Small intestine (tissue), 7 donors: ENCODE measurements at regions not wholly inside any gene's neighbourhood (a gene's known extent, or its start where the extent isn't known, plus 50 kb on each side); places are given as distances from the start of the nearest gene placed in this dataset.
"Not testable (repeated sequence)": the region's sequence is repeated elsewhere in the genome, so short reads cannot be mapped to it uniquely, and the experiment has no call there.

Experiments used
- DNase-seq, 2 donors: peaks; one replicate each; pipeline versions ENCODE4 v3.0.0 to v3.0.0-alpha.2; 2013
- FAIRE-seq: peaks from 2 replicates; lab custom pipeline; 2012; peaks lifted over from hg19 to GRCh38; lab: Jason Lieb, UNC
- H3K27ac ChIP-seq, 3 donors: one replicate each; pipeline ENCODE4 v1.5.1; 2013; ENCODE audit warnings: low read length in 2 of 3, mild to moderate bottlenecking in 2 of 3, control low read depth in 1 of 3, inconsistent platforms in 1 of 3, low read depth in 1 of 3, moderate library complexity in 1 of 3
- H3K27me3 ChIP-seq, 3 donors: one replicate each; pipeline ENCODE4 v1.6.1; 2013; ENCODE audit warnings: low read length in 3 of 3, inconsistent platforms in 1 of 3; ENCODE audit not compliant: control insufficient read depth in 3 of 3, insufficient read depth in 3 of 3
- H3K36me3 ChIP-seq, 3 donors: one replicate each; pipeline ENCODE4 v1.6.1; 2013; ENCODE audit warnings: low read length in 3 of 3, inconsistent platforms in 1 of 3, low read depth in 1 of 3, mild to moderate bottlenecking in 1 of 3, moderate library complexity in 1 of 3; ENCODE audit not compliant: control insufficient read depth in 3 of 3, insufficient read depth in 2 of 3
- H3K4me1 ChIP-seq, 3 donors: one replicate each; pipeline ENCODE4 v1.6.1; 2013; ENCODE audit warnings: low read length in 2 of 3, inconsistent platforms in 1 of 3, low read depth in 1 of 3, mild to moderate bottlenecking in 1 of 3, moderate library complexity in 1 of 3; ENCODE audit not compliant: control insufficient read depth in 3 of 3, insufficient read depth in 2 of 3
- H3K4me3 ChIP-seq, 3 donors: one replicate each; pipeline ENCODE4 v1.5.1; 2013; ENCODE audit warnings: low read length in 3 of 3, control low read depth in 1 of 3, inconsistent platforms in 1 of 3, low read depth in 1 of 3, mild to moderate bottlenecking in 1 of 3, moderate library complexity in 1 of 3
- H3K9me3 ChIP-seq, 2 donors: one replicate each; pipeline ENCODE4 v1.6.1; 2013; ENCODE audit warnings: low read depth in 1 of 2, low read length in 1 of 2; ENCODE audit not compliant: control insufficient read depth in 2 of 2, insufficient read depth in 1 of 2
- WGBS, 3 donors: extraction: QIAGEN DNeasy Blood & Tissue Kit; methylation state at CpG; one replicate each; pipeline ENCODE4 v1.1.7; 2013; 5-methylcytosine and 5-hydroxymethylcytosine counted together
- donor health status: healthy with polysubstance abuse.
- donor health status: control.
- donor health status: control.
- donor health status: Bipolar disorder and iron deficiency.
- donor health status: healthy.

- H3K36me3 ChIP-seq, FAIRE-seq, H3K9me3 ChIP-seq, DNase-seq, H3K27ac ChIP-seq, H3K27me3 ChIP-seq, H3K4me1 ChIP-seq, H3K4me3 ChIP-seq: not testable (repeated sequence)
- WGBS, 3 donors: 87 to 97% (median 94%) methylated on average over 3 of the region's 3 CpGs
Measured at GRCh38 chr22:23439581-23439980, 140.5 kb downstream of the IGLL1 start.

- H3K4me1 ChIP-seq: no peaks in the 10 kb centered on the region
- H3K36me3 ChIP-seq: no peaks in the 10 kb centered on the region
- no peaks in the 10 kb centered on the region for H3K9me3 ChIP-seq
- no peak overlapping the region for H3K27ac ChIP-seq
- no peak overlapping the region for H3K4me3 ChIP-seq
- H3K27me3 ChIP-seq: no peaks in the 10 kb centered on the region
- FAIRE-seq: no peak
- DNase-seq: no peak
- WGBS, 3 donors: 47 to 67% (median 52%) methylated on average over 13 of the region's 13 CpGs
Measured at GRCh38 chr22:23438216-23438615, 141.9 kb downstream of the IGLL1 start.

GRCh38 chr22:23437779-23438178 is 142.3 kb downstream of the IGLL1 start:
- no peaks in the 10 kb centered on the region for H3K9me3 ChIP-seq
- FAIRE-seq (no peak), DNase-seq (no peak)
- 87 to 89% (median 87%) methylated on average over 16 of the region's 16 CpGs for WGBS, 3 donors
- peaks cover 0 to 2% (median 0%) of the 10 kb centered on the region in 3 donors for H3K4me1 ChIP-seq
- H3K36me3 ChIP-seq: no peaks in the 10 kb centered on the region
- no peaks in the 10 kb centered on the region for H3K27me3 ChIP-seq
- H3K4me3 ChIP-seq: no peak overlapping the region
- no peak overlapping the region for H3K27ac ChIP-seq

DNA sequence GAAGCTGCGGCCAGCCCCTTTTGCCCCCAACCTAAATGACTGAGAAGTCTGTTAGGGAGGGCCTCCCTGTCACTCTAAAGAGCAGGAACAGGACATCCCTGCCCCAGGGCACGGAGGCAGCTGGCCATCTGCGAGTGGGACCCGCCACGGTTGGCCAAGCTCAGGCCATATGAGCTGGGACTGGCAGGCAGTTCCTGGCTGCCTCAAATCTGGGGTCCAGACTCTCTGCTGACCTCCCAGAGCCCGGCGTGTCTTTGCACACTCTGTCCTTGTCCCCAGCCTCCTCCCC is 143.0 kb downstream of the IGLL1 start:
- H3K4me1 ChIP-seq, H3K27ac ChIP-seq, H3K4me3 ChIP-seq, H3K27me3 ChIP-seq, FAIRE-seq, H3K36me3 ChIP-seq, DNase-seq, H3K9me3 ChIP-seq: not testable (repeated sequence)
- WGBS, 3 donors: 85 to 100% (median 94%) methylated on average over 3 to 7 of the region's 7 CpGs

- not testable (repeated sequence) for FAIRE-seq, H3K36me3 ChIP-seq, H3K9me3 ChIP-seq, H3K27ac ChIP-seq, DNase-seq, H3K27me3 ChIP-seq, H3K4me1 ChIP-seq, H3K4me3 ChIP-seq
- WGBS, 3 donors: 77 to 83% (median 78%) methylated on average over 21 to 23 of the region's 23 CpGs
Measured at GRCh38 chr22:23436354-23437106, 143.6 kb downstream of the IGLL1 start.

GRCh38 chr22:23435186-23435585 is 144.9 kb downstream of the IGLL1 start:
- H3K27me3 ChIP-seq, FAIRE-seq, DNase-seq, H3K9me3 ChIP-seq, H3K4me1 ChIP-seq, H3K36me3 ChIP-seq, H3K4me3 ChIP-seq, H3K27ac ChIP-seq: not testable (repeated sequence)
- 86 to 93% (median 89%) methylated on average over 9 to 16 of the region's 16 CpGs for WGBS, 3 donors

DNA sequence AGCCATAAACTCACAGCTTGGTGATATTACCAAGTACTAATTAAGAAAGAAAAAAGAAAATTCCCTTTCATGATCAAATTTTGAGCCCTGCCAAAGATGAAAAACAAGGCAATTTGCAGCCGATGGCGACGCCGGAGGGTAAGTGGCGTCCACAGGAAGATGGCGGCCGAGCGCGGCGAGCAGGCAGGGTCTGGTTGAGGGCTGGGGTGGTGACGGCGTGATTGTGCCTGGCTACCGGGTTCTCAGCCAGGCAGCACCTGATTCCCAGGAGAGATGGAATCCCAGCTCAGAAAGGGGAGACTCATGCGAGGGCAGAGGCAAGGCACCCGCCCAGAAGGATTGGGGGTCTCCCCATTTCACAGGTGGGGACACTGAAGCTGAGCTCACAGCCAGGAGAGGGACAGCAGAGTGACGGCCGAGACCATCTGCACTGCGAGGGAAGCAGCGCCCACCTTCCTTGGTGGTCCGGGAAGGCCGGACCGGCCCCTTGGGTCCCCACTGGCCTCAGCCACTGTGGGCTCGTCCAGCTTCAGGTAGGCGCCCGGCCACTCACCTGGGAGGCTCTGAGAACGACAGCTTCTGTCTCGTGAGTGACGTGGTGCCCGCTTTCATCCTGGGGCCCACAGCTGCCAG is 145.8 kb downstream of the IGLL1 start:
- FAIRE-seq: not testable (repeated sequence)

GRCh38 chr22:23433127-23434005 is 146.7 kb downstream of the IGLL1 start:
- WGBS, 3 donors: 7 to 13% (median 13%) methylated on average over 29 to 34 of the region's 35 CpGs
- not testable (repeated sequence) for FAIRE-seq

More for the DNA sequence above, 145.8 kb downstream of the IGLL1 start:
- not testable (repeated sequence) for H3K4me3 ChIP-seq, H3K27ac ChIP-seq, H3K36me3 ChIP-seq, H3K9me3 ChIP-seq, DNase-seq, H3K27me3 ChIP-seq, H3K4me1 ChIP-seq
- 92 to 94% (median 94%) methylated on average over 23 to 29 of the region's 29 CpGs for whole genome bisulfite sequencing, 3 donors

More at GRCh38 chr22:23433127-23434005, 146.7 kb downstream of the IGLL1 start:
- H3K27ac ChIP-seq, H3K36me3 ChIP-seq, H3K27me3 ChIP-seq, H3K4me1 ChIP-seq, H3K9me3 ChIP-seq: not testable (repeated sequence)
- H3K4me3 ChIP-seq: peak overlapping the region in 1 of 3 donors; percentile 32
- peak; percentile 55 to 70 for DNase-seq
